K562 (cell line): ENCODE measurements at regions not wholly inside any gene's neighbourhood (a gene's known extent, or its start where the extent isn't known, plus 50 kb on each side); places are given as distances from the start of the nearest gene placed in this dataset.

Experiments
- DDX20 ChIP-seq: fragments of 450-650 bp; IDR thresholded peaks from 2 replicates; pipeline ENCODE4 v1.6.1; 2016; ENCODE audit warnings: missing genetic modification characterization, low read depth, mild to moderate bottlenecking, missing compliant biosample characterization, moderate library complexity
- MGA ChIP-seq: fragments of 450-650 bp; IDR thresholded peaks from 2 replicates; pipeline ENCODE4 v1.6.1; 2016; ENCODE audit warnings: mild to moderate bottlenecking, moderate library complexity
- MLLT1 ChIP-seq, 2 experiments: fragments of 450-650 bp; IDR thresholded peaks; 2 replicates each; pipeline ENCODE4 v1.6.1; 2016
- POLR2A ChIP-seq: fragments of 450-650 bp; conservative IDR thresholded peaks from 2 replicates; pipeline ENCODE4 v1.6.1; 2016
- PURB ChIP-seq: sonication (generic); formaldehyde crosslinking; IDR thresholded peaks from 2 replicates; pipeline ENCODE4 v1.9.0; 2021; ENCODE audit warnings: low read depth, mild to moderate bottlenecking, missing genetic modification reagents
- SMAD2 ChIP-seq: fragments of 150-350 bp; IDR thresholded peaks from 2 replicates; pipeline ENCODE4 v1.6.1; 2014; ENCODE audit warnings: low read depth, mild to moderate bottlenecking, low read length
- TF ChIP-seq, protein P1 (sequence below), 3 experiments: IDR thresholded peaks in 2 of 3; conservative IDR thresholded peaks in 1 of 3; 2 replicates each; pipeline ENCODE4 v1.5.1; 2011 to 2012; ENCODE audit warnings: low read length in 3 of 3, mild to moderate bottlenecking in 3 of 3, control low read depth in 2 of 3, improper control_type of control experiment in 1 of 3, inconsistent platforms in 1 of 3, low read depth in 1 of 3, mixed read lengths in 1 of 3, moderate library complexity in 1 of 3; ENCODE audit not compliant: insufficient read depth in 2 of 3

- TF ChIP-seq MGA (no peak), MLLT1 (IDR thresholded peaks at IDR 0.05) (no peak), POLR2A (no peak), PURB (CRISPR knock-in tag) (no peak), DDX20 (tag) (no peak), SMAD2 (no peak)
- TF ChIP-seq, protein P1, sequence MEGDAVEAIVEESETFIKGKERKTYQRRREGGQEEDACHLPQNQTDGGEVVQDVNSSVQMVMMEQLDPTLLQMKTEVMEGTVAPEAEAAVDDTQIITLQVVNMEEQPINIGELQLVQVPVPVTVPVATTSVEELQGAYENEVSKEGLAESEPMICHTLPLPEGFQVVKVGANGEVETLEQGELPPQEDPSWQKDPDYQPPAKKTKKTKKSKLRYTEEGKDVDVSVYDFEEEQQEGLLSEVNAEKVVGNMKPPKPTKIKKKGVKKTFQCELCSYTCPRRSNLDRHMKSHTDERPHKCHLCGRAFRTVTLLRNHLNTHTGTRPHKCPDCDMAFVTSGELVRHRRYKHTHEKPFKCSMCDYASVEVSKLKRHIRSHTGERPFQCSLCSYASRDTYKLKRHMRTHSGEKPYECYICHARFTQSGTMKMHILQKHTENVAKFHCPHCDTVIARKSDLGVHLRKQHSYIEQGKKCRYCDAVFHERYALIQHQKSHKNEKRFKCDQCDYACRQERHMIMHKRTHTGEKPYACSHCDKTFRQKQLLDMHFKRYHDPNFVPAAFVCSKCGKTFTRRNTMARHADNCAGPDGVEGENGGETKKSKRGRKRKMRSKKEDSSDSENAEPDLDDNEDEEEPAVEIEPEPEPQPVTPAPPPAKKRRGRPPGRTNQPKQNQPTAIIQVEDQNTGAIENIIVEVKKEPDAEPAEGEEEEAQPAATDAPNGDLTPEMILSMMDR (IDR thresholded peaks at IDR 0.05 in 2 of 3, conservative IDR thresholded peaks at IDR 0.05 in 1 of 3; ENCODE audit: insufficient read depth in 2 of 3, low read depth in 1 of 3, low read length in 3 of 3): no peak
These were observed 90.3 kb upstream of the CDK6 start for GRCh38 chr7:92926697-92927044.
